BJ (cell line): ENCODE measurements at regions not wholly inside any gene's neighbourhood (a gene's known extent, or its start where the extent isn't known, plus 50 kb on each side); places are given as distances from the start of the nearest gene placed in this dataset.

ENCODE experiments used
- CTCF ChIA-PET: fragments of 350-600 bp; formaldehyde crosslinking; extraction: SDS; loops from one replicate; lab custom pipeline; 2021; ENCODE audit warnings: antibody characterized with exemption, inconsistent platforms; lab: Yijun Ruan, JAX
- POLR2A ChIA-PET: fragments of 300-600 bp; sonication (Branson Sonifier 250); formaldehyde crosslinking; extraction: SDS; loops from one replicate; lab custom pipeline; 2021; ENCODE audit warnings: antibody characterized with exemption; lab: Charles Lee
- DNase-seq: peaks from one replicate; pipeline ENCODE4 v3.0.0-alpha.2; 2011; ENCODE audit warnings: low read depth
- H3K27me3 ChIP-seq: 2 replicates; pipeline ENCODE4 v1.6.0; 2011; ENCODE audit warnings: low read length; ENCODE audit not compliant: control insufficient read depth, insufficient read depth
- H3K36me3 ChIP-seq: 2 replicates; pipeline ENCODE4 v1.5.1; 2011; ENCODE audit warnings: low read length; ENCODE audit not compliant: control insufficient read depth, insufficient read depth
- H3K4me3 ChIP-seq: 2 replicates; pipeline ENCODE4 v1.5.1; 2011; ENCODE audit warnings: low read depth, mild to moderate bottlenecking, control low read depth, low read length
- TF ChIP-seq, protein P1 (sequence below): IDR thresholded peaks from 2 replicates; pipeline ENCODE4 v1.5.1; 2011; ENCODE audit warnings: low read depth, mild to moderate bottlenecking, control low read depth, inconsistent platforms, low read length, moderate library complexity; ENCODE audit not compliant: insufficient read depth

- no peaks in the 10 kb centered on the region for H3K27me3 ChIP-seq
- ChIA-PET POLR2A (no interaction called here), CTCF (no interaction called here)
These were observed 579.4 kb upstream of the FAM98A start for GRCh38 chr2:34178482-34178881.

DNA sequence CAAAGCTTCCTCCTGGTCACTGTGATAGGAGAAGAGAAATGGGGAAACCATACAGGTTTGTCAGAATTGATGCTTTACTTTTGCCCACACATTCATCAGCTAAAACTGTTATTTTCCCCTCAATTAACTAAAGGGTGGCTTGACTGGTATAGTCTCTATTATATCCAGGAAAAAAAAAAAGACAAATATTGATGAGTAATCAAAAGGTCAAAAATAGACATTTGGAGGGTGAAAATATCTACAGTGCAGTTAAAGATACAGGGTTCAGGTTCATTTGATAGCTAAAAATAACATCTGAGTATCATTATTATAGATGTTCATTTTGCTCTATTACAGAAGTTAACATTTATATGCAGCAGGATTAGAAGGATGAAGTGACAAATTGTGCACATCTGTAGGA, 577.6 kb upstream of the FAM98A start:
- no peaks in the 10 kb centered on the region for H3K27me3 ChIP-seq
- TF ChIP-seq, protein P1, sequence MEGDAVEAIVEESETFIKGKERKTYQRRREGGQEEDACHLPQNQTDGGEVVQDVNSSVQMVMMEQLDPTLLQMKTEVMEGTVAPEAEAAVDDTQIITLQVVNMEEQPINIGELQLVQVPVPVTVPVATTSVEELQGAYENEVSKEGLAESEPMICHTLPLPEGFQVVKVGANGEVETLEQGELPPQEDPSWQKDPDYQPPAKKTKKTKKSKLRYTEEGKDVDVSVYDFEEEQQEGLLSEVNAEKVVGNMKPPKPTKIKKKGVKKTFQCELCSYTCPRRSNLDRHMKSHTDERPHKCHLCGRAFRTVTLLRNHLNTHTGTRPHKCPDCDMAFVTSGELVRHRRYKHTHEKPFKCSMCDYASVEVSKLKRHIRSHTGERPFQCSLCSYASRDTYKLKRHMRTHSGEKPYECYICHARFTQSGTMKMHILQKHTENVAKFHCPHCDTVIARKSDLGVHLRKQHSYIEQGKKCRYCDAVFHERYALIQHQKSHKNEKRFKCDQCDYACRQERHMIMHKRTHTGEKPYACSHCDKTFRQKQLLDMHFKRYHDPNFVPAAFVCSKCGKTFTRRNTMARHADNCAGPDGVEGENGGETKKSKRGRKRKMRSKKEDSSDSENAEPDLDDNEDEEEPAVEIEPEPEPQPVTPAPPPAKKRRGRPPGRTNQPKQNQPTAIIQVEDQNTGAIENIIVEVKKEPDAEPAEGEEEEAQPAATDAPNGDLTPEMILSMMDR: no peak
- no peak overlapping the region for H3K4me3 ChIP-seq
- no peak for DNase-seq
- no peaks in the 10 kb centered on the region for H3K36me3 ChIP-seq
- CTCF ChIA-PET: no interaction called here
- POLR2A ChIA-PET: no interaction called here

More at GRCh38 chr2:34178482-34178881, 579.4 kb upstream of the FAM98A start:
- Histone ChIP-seq H3K36me3 (no peaks in the 10 kb centered on the region), H3K4me3 (no peak overlapping the region)
- DNase-seq: no peak
- TF ChIP-seq, protein P1: no peak

GRCh38 chr2:34174506-34174905, 575.4 kb upstream of the FAM98A start:
- no peaks in the 10 kb centered on the region for H3K36me3 ChIP-seq
- ChIA-PET CTCF (no interaction called here), POLR2A (no interaction called here)
- TF ChIP-seq, protein P1: no peak
- H3K4me3 ChIP-seq: no peak overlapping the region
- H3K27me3 ChIP-seq: no peaks in the 10 kb centered on the region
- no peak for DNase-seq

DNA sequence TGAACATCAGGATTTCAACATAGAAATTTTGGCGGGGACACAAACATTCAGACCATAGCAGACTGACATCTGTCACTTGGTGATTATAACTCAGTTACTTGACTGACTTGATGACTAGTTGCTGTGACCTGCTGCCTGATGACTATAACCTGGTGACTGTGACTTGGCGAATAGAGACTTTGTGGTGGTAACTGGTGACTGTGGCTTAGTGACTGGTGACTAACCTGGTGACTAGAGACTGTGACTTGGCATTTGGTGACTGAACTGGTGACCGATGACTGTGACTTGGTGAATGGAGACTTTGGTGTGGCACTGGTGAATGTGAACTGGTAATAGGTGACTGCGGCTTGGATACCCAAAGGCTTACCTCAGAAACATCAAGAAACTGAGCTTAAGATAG, 563.1 kb upstream of the FAM98A start:
- POLR2A ChIA-PET: no interaction called here
- H3K27me3 ChIP-seq: no peaks in the 10 kb centered on the region
- no peaks in the 10 kb centered on the region for H3K36me3 ChIP-seq
- CTCF ChIA-PET: no interaction called here
- no peak for DNase-seq
- H3K4me3 ChIP-seq: no peak overlapping the region
- TF ChIP-seq, protein P1: no peak

- TF ChIP-seq, protein P1: no peak
- ChIA-PET POLR2A (no interaction called here), CTCF (interaction anchor here (0.6 kb wide), 2 partner anchors 95 to 261 kb away, joined by 3 read pairs; no protein-coding TSS in a partner anchor)
- Histone ChIP-seq H3K36me3 (no peaks in the 10 kb centered on the region), H3K4me3 (no peak overlapping the region), H3K27me3 (no peaks in the 10 kb centered on the region)
- no peak for DNase-seq
These were observed 562.5 kb upstream of the FAM98A start for GRCh38 chr2:34161549-34161948.
